Activated gamma-delta T cell treated with Interleukin-2 at 50 U/mL for 16 hours (primary cell): ENCODE measurements at regions not wholly inside any gene's neighbourhood (a gene's known extent, or its start where the extent isn't known, plus 50 kb on each side); places are given as distances from the start of the nearest gene placed in this dataset.
"Not testable (repeated sequence)": the region's sequence is repeated elsewhere in the genome, so short reads cannot be mapped to it uniquely, and the experiment has no call there.

Experiments used
- DNase-seq: peaks from one replicate; pipeline ENCODE4 v3.0.0-alpha.2; 2020

GRCh38 chr7:89621925-89622641 lies 532.2 kb upstream of the STEAP1 start:
- DNase-seq, result no peak

GRCh38 chr7:89623018-89623672 lies 531.1 kb upstream of the STEAP1 start:
- no peak for DNase-seq

GRCh38 chr7:89624155-89624554 lies 530.1 kb upstream of the STEAP1 start:
- DNase-seq, result not testable (repeated sequence)

GRCh38 chr7:89648509-89648908 lies 505.8 kb upstream of the STEAP1 start:
- no peak for DNase-seq

- DNase-seq, result no peak
Observed at GRCh38 chr7:89655946-89656345, 498.3 kb upstream of the STEAP1 start.

- no peak for DNase-seq
Observed at GRCh38 chr7:89661876-89662275, 492.4 kb upstream of the STEAP1 start.

GRCh38 chr7:89666136-89666835 lies 488.0 kb upstream of the STEAP1 start:
- no peak for DNase-seq

GRCh38 chr7:89680161-89680560 lies 474.1 kb upstream of the STEAP1 start:
- DNase-seq, result no peak

GRCh38 chr7:89681448-89681847 lies 472.8 kb upstream of the STEAP1 start:
- no peak for DNase-seq

GRCh38 chr7:89685287-89685686 lies 469.0 kb upstream of the STEAP1 start:
- DNase-seq, result no peak

GRCh38 chr7:89687211-89687610 lies 467.1 kb upstream of the STEAP1 start:
- no peak for DNase-seq

GRCh38 chr7:89695241-89695640 lies 459.0 kb upstream of the STEAP1 start:
- no peak for DNase-seq

GRCh38 chr7:89714131-89714530 lies 440.1 kb upstream of the STEAP1 start:
- DNase-seq, result no peak

- not testable (repeated sequence) for DNase-seq
Observed at GRCh38 chr7:89718941-89719340, 435.3 kb upstream of the STEAP1 start.

GRCh38 chr7:89728481-89728880 lies 425.8 kb upstream of the STEAP1 start:
- no peak for DNase-seq

- DNase-seq, result no peak
Observed at GRCh38 chr7:89731751-89732445, 422.4 kb upstream of the STEAP1 start.

- DNase-seq, result no peak
Observed at GRCh38 chr7:89738549-89738948, 415.7 kb upstream of the STEAP1 start.

- no peak for DNase-seq
Observed at GRCh38 chr7:89757910-89758309, 396.4 kb upstream of the STEAP1 start.

GRCh38 chr7:89760690-89761089 lies 393.6 kb upstream of the STEAP1 start:
- no peak for DNase-seq

- no peak for DNase-seq
Observed at GRCh38 chr7:89761173-89761572, 393.1 kb upstream of the STEAP1 start.

- no peak for DNase-seq
Observed at GRCh38 chr7:89770161-89770560, 384.1 kb upstream of the STEAP1 start.

- no peak for DNase-seq
Observed at GRCh38 chr7:89771003-89771636, 383.1 kb upstream of the STEAP1 start.

- no peak for DNase-seq
Observed at GRCh38 chr7:89772276-89772675, 382.0 kb upstream of the STEAP1 start.
